A549 (cell line): ENCODE measurements at regions not wholly inside any gene's neighbourhood (a gene's known extent, or its start where the extent isn't known, plus 50 kb on each side); places are given as distances from the start of the nearest gene placed in this dataset.

Experiments used
- ATAC-seq, 2 experiments: fragments of 200-7000 bp in 1 of 2; fragments of >200 bp in 1 of 2; cut with Nextera tagmentation in 1 of 2; cut with Tn5 transposase in 1 of 2; 3 replicates each; pipeline versions ENCODE4 v1.8.0 to v1.9.1; 2018 to 2020; ENCODE audit warnings: mild to moderate bottlenecking in 1 of 2, moderate library complexity in 1 of 2
- CTCF ChIA-PET: fragments of 300-600 bp; sonication (Branson Sonifier 250); formaldehyde crosslinking; extraction: SDS; loops from one replicate; lab custom pipeline; 2021; ENCODE audit warnings: antibody characterized with exemption, inconsistent platforms; lab: Yijun Ruan, JAX
- POLR2A ChIA-PET: fragments of 350-600 bp; formaldehyde crosslinking; extraction: SDS; loops from one replicate; lab custom pipeline; 2021; ENCODE audit warnings: antibody characterized with exemption, inconsistent platforms; lab: Yijun Ruan, JAX
- DNase-seq, 2 experiments: peaks; one replicate each; pipeline versions ENCODE4 v3.0.0 to v3.0.0-alpha.2; 2011 to 2016; ENCODE audit warnings: low read depth in 1 of 2, low spot score in 1 of 2
- FAIRE-seq: peaks from 2 replicates; lab custom pipeline; 2011; peaks lifted over from hg19 to GRCh38; lab: Jason Lieb, UNC
- H3K27ac ChIP-seq, 2 experiments: fragments of >200 bp; sonication (Bioruptor Twin); formaldehyde crosslinking; 3 replicates each; pipeline ENCODE4 v1.5.1; 2016 to 2017
- H3K4me1 ChIP-seq: fragments of >200 bp; sonication (Bioruptor Twin); formaldehyde crosslinking; 3 replicates; pipeline ENCODE4 v1.6.1; 2016
- H3K4me2 ChIP-seq: fragments of >200 bp; sonication (Bioruptor Twin); formaldehyde crosslinking; 3 replicates; pipeline ENCODE4 v1.6.1; 2016
- H3K4me3 ChIP-seq: fragments of >200 bp; sonication (Bioruptor Twin); formaldehyde crosslinking; 3 replicates; pipeline ENCODE4 v1.5.1; 2016
- H3K9me3 ChIP-seq: fragments of >200 bp; sonication (Bioruptor Twin); formaldehyde crosslinking; 3 replicates; pipeline ENCODE4 v1.6.1; 2016
- BCL3 ChIP-seq: fragments of >200 bp; sonication (Bioruptor Twin); formaldehyde crosslinking; IDR thresholded peaks from 3 replicates; pipeline ENCODE4 v1.6.1; 2016
- BHLHE40 ChIP-seq: IDR thresholded peaks from 2 replicates; pipeline ENCODE4 v1.6.1; 2012; ENCODE audit warnings: low read depth, low read length, inconsistent platforms
- CHD4 ChIP-seq: fragments of 200-600 bp; sonication (generic); IDR thresholded peaks from 2 replicates; pipeline ENCODE4 v1.6.1; 2016; ENCODE audit warnings: antibody characterized with exemption, mild to moderate bottlenecking, borderline replicate concordance
- CTCF ChIP-seq: fragments of >200 bp; sonication (Bioruptor Twin); formaldehyde crosslinking; IDR thresholded peaks from 3 replicates; pipeline ENCODE4 v1.5.1; 2016
- E2F6 ChIP-seq: IDR thresholded peaks from 2 replicates; pipeline ENCODE4 v1.6.1; 2012; ENCODE audit warnings: low read depth, borderline replicate concordance
- EHF ChIP-seq: fragments of 250-450 bp; sonication (Bioruptor Pico); IDR thresholded peaks from 2 replicates; pipeline ENCODE4 v1.5.0; 2020; ENCODE audit warnings: mild to moderate bottlenecking
- EHMT2 ChIP-seq: fragments of 200-600 bp; sonication (generic); IDR thresholded peaks from 2 replicates; pipeline ENCODE4 v1.6.1; 2016; ENCODE audit warnings: antibody characterized with exemption, low read depth, mild to moderate bottlenecking, moderate library complexity
- ELK1 ChIP-seq: fragments of 150-350 bp; IDR thresholded peaks from 2 replicates; pipeline ENCODE4 v1.6.1; 2014; ENCODE audit warnings: low read depth, mild to moderate bottlenecking, low read length
- EP300 ChIP-seq, 2 experiments: fragments of >200 bp; sonication (Bioruptor Twin); formaldehyde crosslinking; IDR thresholded peaks; 2 replicates in 1 of 2; 3 replicates in 1 of 2; pipeline ENCODE4 v1.6.1; 2016 to 2017
- ESRRA ChIP-seq: fragments of 150-350 bp; IDR thresholded peaks from 2 replicates; pipeline ENCODE4 v1.6.1; 2014; ENCODE audit warnings: mild to moderate bottlenecking, low read length, borderline replicate concordance
- FOSB ChIP-seq: fragments of 250-450 bp; sonication (Bioruptor Pico); IDR thresholded peaks from 2 replicates; pipeline ENCODE4 v1.5.0; 2020; ENCODE audit warnings: mild to moderate bottlenecking, moderate library complexity
- HDAC2 ChIP-seq: fragments of 200-600 bp; sonication (generic); IDR thresholded peaks from 2 replicates; pipeline ENCODE4 v1.6.1; 2016
- HEYL ChIP-seq: fragments of 250-450 bp; sonication (Bioruptor Pico); IDR thresholded peaks from 2 replicates; pipeline ENCODE4 v1.8.0; 2021; ENCODE audit warnings: mild to moderate bottlenecking, moderate library complexity
- HOXB5 ChIP-seq: fragments of 250-450 bp; sonication (Bioruptor Pico); IDR thresholded peaks from 2 replicates; pipeline ENCODE4 v1.5.0; 2020; ENCODE audit warnings: mild to moderate bottlenecking, moderate library complexity
- JUN ChIP-seq, 2 experiments: fragments of >200 bp; sonication (Bioruptor Twin); formaldehyde crosslinking; IDR thresholded peaks; 2 replicates in 1 of 2; 3 replicates in 1 of 2; pipeline ENCODE4 v1.6.1; 2016 to 2017
- KDM1A ChIP-seq: fragments of 200-600 bp; sonication (generic); IDR thresholded peaks from 2 replicates; pipeline ENCODE4 v1.6.1; 2016; ENCODE audit warnings: low read depth, mild to moderate bottlenecking
- MYC ChIP-seq: IDR thresholded peaks from 2 replicates; pipeline ENCODE4 v1.6.1; 2012; ENCODE audit warnings: mild to moderate bottlenecking, inconsistent platforms, low read length, improper control_type of control experiment, borderline replicate concordance
- NFE2L2 ChIP-seq: fragments of 150-350 bp; conservative IDR thresholded peaks from 2 replicates; pipeline ENCODE4 v1.6.1; 2014; ENCODE audit warnings: low read length
- NPAS2 ChIP-seq: fragments of 250-450 bp; sonication (Bioruptor Pico); IDR thresholded peaks from 2 replicates; pipeline ENCODE4 v1.8.0; 2022; ENCODE audit warnings: mild to moderate bottlenecking, moderate library complexity, borderline replicate concordance
- RARB ChIP-seq: fragments of 250-450 bp; sonication (Bioruptor Pico); IDR thresholded peaks from 2 replicates; pipeline ENCODE4 v1.8.0; 2021; ENCODE audit warnings: mild to moderate bottlenecking, moderate library complexity
- RFX5 ChIP-seq: fragments of 450-650 bp; IDR thresholded peaks from 2 replicates; pipeline ENCODE4 v1.7.1; 2014; ENCODE audit warnings: antibody characterized with exemption, mild to moderate bottlenecking, moderate library complexity
- RNF2 ChIP-seq: fragments of 200-600 bp; sonication (generic); IDR thresholded peaks from 2 replicates; pipeline ENCODE4 v1.6.1; 2016; ENCODE audit warnings: low read depth, mild to moderate bottlenecking, antibody characterized with exemption, moderate library complexity, borderline replicate concordance
- SMC3 ChIP-seq: fragments of >200 bp; sonication (Bioruptor Twin); formaldehyde crosslinking; IDR thresholded peaks from 3 replicates; pipeline ENCODE4 v1.6.1; 2018; ENCODE audit warnings: inconsistent platforms
- SREBF2 ChIP-seq: fragments of 450-650 bp; IDR thresholded peaks from 2 replicates; pipeline ENCODE4 v1.6.1; 2014; ENCODE audit warnings: mild to moderate bottlenecking, moderate library complexity
- TFCP2L1 ChIP-seq: fragments of 250-450 bp; sonication (Bioruptor Pico); IDR thresholded peaks from 2 replicates; pipeline ENCODE4 v1.5.0; 2021; ENCODE audit warnings: mild to moderate bottlenecking
- ZSCAN20 ChIP-seq: fragments of 250-450 bp; sonication (Bioruptor Pico); IDR thresholded peaks from 2 replicates; pipeline ENCODE4 v1.8.0; 2022; ENCODE audit warnings: mild to moderate bottlenecking, moderate library complexity
- WGBS: methylation state at CpG from one replicate; pipeline ENCODE4 v1.1.6; 2017; ENCODE audit errors: missing lambda C conversion rate; 5-methylcytosine and 5-hydroxymethylcytosine counted together

GRCh38 chr1:5329068-5329739 is 663.0 kb downstream of the NPHP4 start:
- H3K27ac ChIP-seq = no peak overlapping the region
- 2% methylated on average over 6 of the region's 6 CpGs for WGBS
- H3K9me3 ChIP-seq = no peaks in the 10 kb centered on the region
- H3K4me2 ChIP-seq = no peak overlapping the region
- no peaks in the 10 kb centered on the region for H3K4me1 ChIP-seq
- FAIRE-seq (no peak), DNase-seq (no peak), ATAC-seq (no peak)
- CTCF ChIA-PET = no interaction called here
- no peak for TF ChIP-seq SREBF2
- TF ChIP-seq HDAC2 = no peak
- no peak for TF ChIP-seq E2F6
- TF ChIP-seq FOSB (CRISPR knock-in tag) = no peak
- TF ChIP-seq ELK1 = no peak
- no peak for TF ChIP-seq NPAS2 (CRISPR knock-in tag)
- TF ChIP-seq RARB (CRISPR knock-in tag) = no peak
- TF ChIP-seq HOXB5 = no peak
- POLR2A ChIA-PET = no interaction called here
- H3K4me3 ChIP-seq = no peak overlapping the region

GRCh38 chr1:5324883-5325282 is 667.3 kb downstream of the NPHP4 start:
- ATAC-seq (no peak), DNase-seq (no peak), FAIRE-seq (no peak)
- H3K4me3 ChIP-seq = no peak overlapping the region
- H3K4me1 ChIP-seq = no peaks in the 10 kb centered on the region
- H3K4me2 ChIP-seq = no peak overlapping the region
- no peak overlapping the region for H3K27ac ChIP-seq
- CTCF ChIA-PET = no interaction called here
- WGBS = 6% methylated on average over 2 of the region's 2 CpGs
- POLR2A ChIA-PET = no interaction called here
- H3K9me3 ChIP-seq = no peaks in the 10 kb centered on the region
- no peak for TF ChIP-seq BCL3
- TF ChIP-seq BHLHE40 = no peak
- TF ChIP-seq HOXB5 = no peak
- TF ChIP-seq EHF = no peak
- no peak for TF ChIP-seq TFCP2L1 (CRISPR knock-in tag)
- no peak for TF ChIP-seq CHD4
- TF ChIP-seq KDM1A = no peak
- TF ChIP-seq ESRRA = no peak
- no peak for TF ChIP-seq ELK1
- TF ChIP-seq JUN (IDR thresholded peaks at IDR 0.05) = no peak
- TF ChIP-seq HEYL (CRISPR knock-in tag) = no peak
- TF ChIP-seq RFX5 = no peak
- no peak for TF ChIP-seq ZSCAN20 (CRISPR knock-in tag)
- no peak for TF ChIP-seq SMC3
- no peak for TF ChIP-seq EHMT2
- TF ChIP-seq MYC = no peak
- no peak for TF ChIP-seq NFE2L2
- TF ChIP-seq EP300 (IDR thresholded peaks at IDR 0.05) = no peak
- no peak for TF ChIP-seq RNF2
- no peak for TF ChIP-seq CTCF
